Adipose tissue (tissue), 3 donors: ENCODE measurements at regions not wholly inside any gene's neighbourhood (a gene's known extent, or its start where the extent isn't known, plus 50 kb on each side); places are given as distances from the start of the nearest gene placed in this dataset.

Experiments
- H3K27ac ChIP-seq: one replicate; pipeline ENCODE4 v1.5.1; 2013; ENCODE audit warnings: low read depth, low read length
- WGBS, 3 donors: extraction: QIAGEN DNeasy Blood & Tissue Kit; methylation state at CpG; one replicate each; pipeline ENCODE4 v1.1.7; 2013; 5-methylcytosine and 5-hydroxymethylcytosine counted together
- donor health status: healthy with polysubstance abuse.
- donor health status: Bipolar disorder and iron deficiency.
- donor health status: healthy.

DNA sequence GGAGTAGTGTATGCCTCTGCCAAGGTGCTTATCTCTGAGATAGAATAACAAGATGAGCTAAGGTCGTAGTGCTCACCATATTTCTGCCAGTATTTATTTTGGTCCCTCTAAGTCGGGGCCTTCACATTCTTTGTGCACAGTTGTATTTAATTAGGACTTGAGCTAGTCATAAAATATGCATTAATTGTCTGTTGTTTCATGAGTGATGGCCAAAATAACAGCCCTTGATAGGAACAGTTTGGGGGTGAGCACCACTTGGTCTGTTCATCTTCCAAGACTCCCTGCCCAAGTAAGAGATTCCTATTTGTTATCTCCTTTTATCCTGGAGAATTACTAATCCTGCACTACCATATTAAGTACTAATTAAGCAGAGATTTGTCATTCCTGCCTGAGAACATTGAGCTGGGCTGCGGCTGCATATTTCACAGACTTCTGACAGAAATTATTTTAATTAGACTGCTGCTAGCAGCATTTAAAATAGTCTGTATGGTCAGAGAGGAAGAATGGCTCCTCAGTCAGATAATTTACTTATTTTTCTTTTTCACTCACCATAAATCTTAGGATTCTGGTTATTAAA, 435.1 kb downstream of the MTX2 start:
- WGBS, 3 donors, result 34 to 56% (median 42%) methylated on average over 3 of the region's 3 CpGs
- H3K27ac ChIP-seq, result no peak overlapping the region

DNA sequence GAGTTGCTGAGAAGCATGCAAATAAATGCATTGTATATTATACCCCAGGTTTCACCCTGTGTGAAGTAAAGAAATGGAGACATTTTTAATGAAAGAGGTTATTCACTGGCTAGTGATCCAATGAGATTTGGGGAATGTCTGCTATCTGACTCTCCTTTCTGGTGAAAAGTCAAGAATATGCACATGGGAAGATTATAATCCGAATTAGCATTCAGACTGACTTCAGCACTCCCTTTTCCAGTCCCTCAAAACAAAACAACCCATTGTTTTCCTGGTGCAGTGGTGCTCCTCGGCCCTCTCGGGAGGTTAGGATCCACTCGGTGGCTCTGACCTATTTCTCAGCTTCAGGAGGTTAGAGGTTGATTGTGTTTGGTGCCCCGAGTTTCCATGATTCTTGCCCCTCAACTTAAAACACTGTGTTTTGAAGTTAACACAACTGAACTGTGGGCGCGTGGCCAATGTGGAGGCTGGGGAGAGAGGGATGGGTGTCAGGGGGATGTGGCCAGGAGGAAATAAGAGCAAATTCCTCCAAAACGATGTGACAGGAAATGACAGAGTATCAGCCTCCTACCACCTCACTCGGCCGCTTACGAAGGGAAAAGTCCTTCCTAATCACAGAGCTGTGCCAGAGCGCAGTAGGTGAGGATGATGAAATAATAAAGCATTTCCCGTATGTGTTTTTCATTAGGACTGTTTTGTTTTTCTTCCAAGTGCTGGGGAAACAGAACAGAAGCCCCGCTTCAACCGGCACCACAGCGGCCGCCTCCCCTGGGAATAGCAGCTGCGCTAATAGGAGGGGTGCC, 440.1 kb downstream of the MTX2 start:
- 54 to 72% (median 59%) methylated on average over 18 of the region's 18 CpGs for WGBS, 3 donors
- H3K27ac ChIP-seq, result no peak overlapping the region

DNA sequence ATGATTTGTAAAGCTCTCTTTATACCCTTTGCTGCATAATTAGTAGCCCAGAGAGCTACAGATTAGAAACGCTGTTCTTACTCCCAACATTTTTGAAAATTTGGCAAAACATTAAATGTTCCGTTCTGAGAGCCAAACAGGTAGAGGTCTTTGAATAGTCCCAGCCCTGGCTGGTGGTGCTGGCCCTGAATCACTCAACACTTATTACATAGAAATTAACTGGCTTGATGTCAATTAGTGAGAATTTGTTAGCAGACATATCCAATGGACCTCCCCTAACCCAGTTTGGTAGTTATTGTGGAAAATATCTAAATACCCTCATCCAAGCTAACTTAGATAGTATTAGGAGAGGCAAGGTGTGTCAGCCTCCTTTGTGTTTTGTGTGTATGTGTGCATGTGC, 440.7 kb downstream of the MTX2 start:
- H3K27ac ChIP-seq, result no peak overlapping the region
- WGBS, 3 donors, result 68 to 80% (median 72%) methylated on average over 2 of the region's 2 CpGs

DNA sequence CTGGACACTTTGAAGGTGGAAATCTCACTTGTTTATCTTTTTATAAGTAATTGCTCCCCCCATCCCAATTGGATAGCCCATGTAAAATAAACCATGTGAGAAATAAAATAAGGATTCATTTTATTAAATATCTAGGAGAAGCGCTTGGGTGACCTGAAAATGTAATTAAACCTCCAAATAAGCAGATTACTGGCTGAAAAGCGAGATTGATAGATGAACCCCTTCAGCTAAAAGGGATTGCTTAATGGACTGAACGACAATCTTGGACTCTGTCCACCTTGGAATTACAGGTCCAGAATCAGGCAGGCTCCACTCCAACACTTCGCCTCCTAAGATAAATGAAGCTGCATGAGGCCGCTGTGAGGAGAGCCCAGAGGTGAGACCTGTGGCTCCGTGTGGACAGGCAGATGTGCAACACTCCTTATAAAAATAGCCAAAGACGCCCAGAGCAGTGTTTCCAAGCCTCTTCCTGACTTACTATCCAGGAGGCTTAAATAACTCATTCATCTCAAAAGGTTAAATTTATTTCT, 441.5 kb downstream of the MTX2 start:
- no peak overlapping the region for H3K27ac ChIP-seq
- WGBS, 3 donors, result 56 to 73% (median 65%) methylated on average over 7 of the region's 7 CpGs

DNA sequence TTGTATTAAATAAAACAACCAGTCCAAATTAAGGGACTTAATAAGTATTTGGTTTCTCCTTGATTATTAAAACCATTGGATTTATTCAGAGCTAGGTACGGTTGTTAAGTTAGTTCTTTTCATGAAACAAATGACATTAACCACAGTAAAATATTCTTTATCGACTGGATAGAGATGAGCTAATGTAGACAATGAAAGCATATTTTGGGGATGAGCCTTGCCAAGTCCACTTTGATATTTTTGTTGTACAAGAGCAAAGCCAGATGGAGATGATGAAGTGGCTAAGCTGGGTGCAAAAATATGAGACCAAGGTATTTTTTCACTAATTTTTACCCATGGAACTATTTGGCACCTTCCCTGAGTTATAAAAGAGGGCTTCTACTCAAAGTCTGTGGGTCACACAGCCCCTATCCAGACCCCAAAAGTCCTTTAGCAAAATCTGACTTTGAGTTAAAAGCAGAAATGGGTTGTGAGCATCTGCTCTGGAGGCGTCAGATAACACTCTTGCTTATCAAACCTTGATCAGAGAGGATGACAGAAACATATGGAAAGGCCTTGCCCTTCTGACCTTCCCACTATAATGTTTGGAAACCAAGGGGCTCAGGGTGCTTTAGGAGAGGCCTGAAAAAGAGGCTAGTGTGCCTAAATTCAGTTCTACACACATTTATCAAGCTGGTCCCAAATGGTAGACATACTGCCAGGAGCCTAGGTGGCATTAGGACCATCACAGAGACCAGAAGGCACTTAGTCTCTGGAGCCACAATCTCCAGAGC, 456.8 kb downstream of the MTX2 start:
- WGBS, 3 donors, result 82 to 86% (median 86%) methylated on average over 3 of the region's 3 CpGs

DNA sequence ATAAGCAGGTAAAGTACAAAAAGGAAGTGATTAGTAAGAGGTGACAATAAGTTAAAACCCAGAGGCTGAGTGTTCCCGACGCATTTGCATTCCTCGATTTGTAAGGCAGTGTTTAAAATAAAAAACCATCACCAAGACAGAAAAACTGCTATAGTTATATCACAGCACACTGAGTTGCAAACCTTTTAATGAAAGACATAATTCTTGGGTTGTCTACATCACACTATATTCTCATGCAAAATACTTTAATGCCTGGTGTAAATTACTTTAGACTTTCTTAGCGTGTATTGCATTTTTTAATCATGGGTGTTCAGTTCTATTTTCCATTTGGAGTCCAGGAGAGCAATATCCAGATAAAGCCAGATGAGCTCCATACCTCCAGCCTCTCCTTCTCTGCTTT, 458.5 kb downstream of the MTX2 start:
- no peak overlapping the region for H3K27ac ChIP-seq
- 89 to 97% (median 93%) methylated on average over 4 of the region's 4 CpGs for WGBS, 3 donors

More for the DNA sequence above, 456.8 kb downstream of the MTX2 start:
- no peak overlapping the region for H3K27ac ChIP-seq

DNA sequence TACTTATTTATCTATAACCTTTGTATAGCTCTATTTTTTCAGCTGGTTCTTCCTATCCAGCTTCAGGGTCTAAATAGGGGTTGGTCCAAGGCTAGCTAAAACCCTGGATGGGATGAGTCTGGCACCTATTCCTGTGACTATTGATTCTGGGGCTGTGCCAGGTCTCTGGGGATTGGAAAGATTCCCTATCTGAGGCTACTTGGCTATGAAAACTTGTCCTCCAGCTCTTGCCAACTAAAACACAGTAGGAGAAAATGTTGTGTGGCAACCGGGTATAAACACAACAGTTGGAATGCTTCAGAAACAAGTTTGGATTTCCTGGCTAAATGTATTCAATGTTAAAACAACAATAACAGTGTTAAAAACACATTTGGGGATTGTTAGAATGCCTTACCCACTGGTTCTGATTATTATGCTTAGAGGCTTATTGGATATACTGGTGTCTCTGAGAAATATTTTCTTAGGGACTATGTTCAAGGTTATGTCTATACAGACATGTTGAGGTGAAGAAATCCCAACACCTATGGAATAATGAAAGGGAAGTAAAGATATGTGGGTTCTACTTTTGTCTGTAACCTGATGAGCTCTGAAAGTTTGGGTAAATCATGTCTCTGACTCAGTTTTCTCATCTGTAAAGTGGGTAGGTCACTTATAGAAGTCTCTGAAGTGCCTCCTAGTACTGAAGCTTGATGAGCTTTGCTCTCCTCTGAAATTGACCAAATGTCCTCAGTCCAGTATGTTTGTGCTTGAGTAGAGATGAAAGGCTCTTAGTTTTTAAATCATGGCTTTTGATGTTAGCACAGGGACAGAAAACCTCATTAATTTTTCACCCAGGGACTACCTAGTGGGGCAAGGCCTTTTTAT, 460.7 kb downstream of the MTX2 start:
- H3K27ac ChIP-seq, result no peak overlapping the region
- WGBS, 3 donors, result 9 to 39% (median 26%) methylated on average over 1 of the region's 1 CpG

DNA sequence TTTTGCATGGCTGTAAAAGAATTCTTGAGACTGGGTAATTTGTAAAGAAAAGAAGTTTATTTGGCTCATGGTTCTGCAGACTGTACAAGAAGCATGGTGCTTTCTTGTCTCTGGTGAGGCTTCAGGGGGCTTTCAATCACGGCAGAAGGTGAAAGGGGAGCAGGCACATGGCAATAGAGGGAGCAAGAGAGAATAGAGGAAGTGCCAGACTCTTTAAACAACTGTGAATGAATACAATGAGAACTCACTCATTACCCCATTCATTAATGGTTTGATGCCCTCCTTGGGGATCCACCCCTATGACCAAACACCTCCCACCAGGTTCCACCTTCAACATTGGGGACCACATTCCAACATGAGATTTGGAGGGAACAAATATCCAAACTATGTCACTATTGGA, 463.5 kb downstream of the MTX2 start:
- 73 to 92% (median 77%) methylated on average over 1 of the region's 1 CpG for WGBS, 3 donors
- no peak overlapping the region for H3K27ac ChIP-seq

DNA sequence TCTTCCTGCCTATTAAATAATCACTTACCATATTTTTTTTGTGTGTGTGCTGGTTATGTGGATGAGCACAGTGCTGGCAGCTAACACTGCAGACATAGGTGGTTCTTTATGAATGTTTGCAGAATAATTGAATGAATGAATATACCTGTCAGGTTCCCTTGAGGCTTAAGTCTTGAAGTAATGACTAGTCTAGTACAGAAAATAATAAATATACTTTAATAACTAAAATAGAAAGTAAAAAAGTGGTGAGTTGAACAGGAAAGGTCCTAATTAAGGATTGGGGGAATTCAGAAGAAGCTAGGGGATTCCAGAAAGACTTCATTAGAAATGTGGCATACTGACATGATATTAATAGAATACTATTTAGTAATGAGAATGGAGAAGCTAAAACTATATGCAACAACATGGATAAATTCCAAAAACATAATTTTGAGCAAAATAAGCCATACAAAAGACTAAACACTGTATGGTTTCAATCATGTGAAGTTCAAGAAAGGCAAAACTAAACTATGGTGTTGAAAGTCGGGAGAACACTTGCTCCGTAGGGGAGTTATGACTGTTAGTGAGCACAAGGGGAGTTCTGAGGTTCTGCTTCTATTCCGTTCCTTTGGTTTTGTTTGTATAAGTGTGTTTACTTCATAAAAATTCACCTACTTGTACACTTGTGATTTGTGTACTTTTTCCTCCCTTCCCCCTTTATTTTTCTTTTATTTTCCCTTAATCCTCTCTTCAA, 464.6 kb downstream of the MTX2 start:
- whole genome bisulfite sequencing, 3 donors, result 86 to 96% (median 89%) methylated on average over 3 of the region's 3 CpGs
- no peak overlapping the region for H3K27ac ChIP-seq

DNA sequence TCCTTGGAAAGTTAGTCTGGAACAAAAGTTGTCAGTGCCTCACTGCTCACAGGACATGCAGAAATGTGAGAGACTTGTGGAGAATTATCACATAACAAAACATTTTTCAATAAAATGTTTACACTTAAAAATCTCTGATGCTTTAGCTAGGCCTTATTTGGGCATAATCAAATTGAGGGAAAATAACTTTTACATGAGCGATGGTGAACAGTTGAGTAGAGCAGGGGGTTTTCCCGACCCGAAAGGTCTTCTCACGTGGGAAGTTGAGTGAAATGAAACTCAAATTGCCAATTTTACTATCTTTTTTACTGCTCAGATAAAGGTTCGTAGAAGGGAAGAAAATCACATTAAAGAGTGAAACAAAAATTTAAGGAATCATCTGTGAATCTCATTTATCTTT, 465.6 kb downstream of the MTX2 start:
- H3K27ac ChIP-seq, result no peak overlapping the region
- 79 to 90% (median 80%) methylated on average over 5 of the region's 5 CpGs for WGBS, 3 donors

DNA sequence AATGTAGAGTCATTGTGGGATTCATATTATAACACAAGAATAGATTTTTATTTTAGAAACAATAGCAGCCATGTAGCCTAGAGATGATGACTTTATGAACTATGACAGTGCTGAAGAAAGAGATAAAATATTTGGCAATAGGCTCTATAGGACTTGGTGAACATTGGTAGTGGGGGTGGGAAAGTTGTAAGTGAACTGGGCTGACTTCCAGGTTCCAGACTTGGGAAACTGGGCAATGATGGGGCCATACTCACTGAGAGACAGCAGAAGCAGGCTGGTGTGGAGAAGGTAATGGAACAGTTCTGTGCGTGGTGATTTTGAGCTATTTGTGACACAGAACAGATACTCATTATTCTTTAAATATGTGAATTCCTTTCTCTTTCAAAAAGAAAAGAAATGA, 470.3 kb upstream of the HNRNPA3 start:
- WGBS, 3 donors, result 68 to 86% (median 85%) methylated on average over 1 of the region's 1 CpG
- no peak overlapping the region for H3K27ac ChIP-seq

DNA sequence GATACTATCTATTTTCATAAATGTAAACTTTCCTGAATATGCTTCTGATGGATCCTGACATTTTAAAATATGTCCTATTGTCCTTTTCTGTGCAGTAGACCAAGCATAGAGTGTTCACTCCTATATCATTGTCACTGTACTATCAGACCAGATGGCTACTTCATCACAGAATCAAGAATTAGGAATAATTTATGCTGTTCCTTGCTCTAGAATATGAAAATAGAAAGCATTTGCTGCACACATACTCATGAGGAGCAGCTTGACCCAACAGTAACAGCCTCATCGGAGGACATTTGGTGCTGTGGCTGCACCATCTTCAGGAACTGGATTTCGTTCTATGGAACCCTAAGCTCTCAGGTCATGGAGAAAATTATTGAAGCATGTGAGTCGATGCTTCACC, 468.9 kb upstream of the HNRNPA3 start:
- WGBS, 3 donors, result 56 to 80% (median 69%) methylated on average over 3 of the region's 3 CpGs
- no peak overlapping the region for H3K27ac ChIP-seq

DNA sequence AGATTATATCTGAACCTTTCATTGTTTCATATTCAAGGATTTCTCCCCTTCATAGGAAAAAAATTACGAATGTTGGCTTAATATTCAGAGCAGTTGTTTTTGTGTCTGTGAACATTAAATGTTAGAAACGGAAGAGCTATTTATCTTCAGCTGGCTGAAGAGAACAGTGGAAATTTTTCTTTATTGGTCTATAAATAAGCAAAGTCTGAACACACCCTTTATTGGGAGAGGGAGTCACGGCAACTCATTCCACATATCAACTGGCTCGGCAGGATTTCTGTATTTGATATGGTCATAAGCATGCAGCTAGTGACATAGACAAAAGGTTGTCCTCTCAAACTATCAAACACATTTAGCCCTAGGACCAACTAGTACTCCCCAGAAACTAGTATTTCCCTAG, 468.4 kb upstream of the HNRNPA3 start:
- no peak overlapping the region for H3K27ac ChIP-seq
- 30 to 49% (median 37%) methylated on average over 4 of the region's 4 CpGs for WGBS, 3 donors

DNA sequence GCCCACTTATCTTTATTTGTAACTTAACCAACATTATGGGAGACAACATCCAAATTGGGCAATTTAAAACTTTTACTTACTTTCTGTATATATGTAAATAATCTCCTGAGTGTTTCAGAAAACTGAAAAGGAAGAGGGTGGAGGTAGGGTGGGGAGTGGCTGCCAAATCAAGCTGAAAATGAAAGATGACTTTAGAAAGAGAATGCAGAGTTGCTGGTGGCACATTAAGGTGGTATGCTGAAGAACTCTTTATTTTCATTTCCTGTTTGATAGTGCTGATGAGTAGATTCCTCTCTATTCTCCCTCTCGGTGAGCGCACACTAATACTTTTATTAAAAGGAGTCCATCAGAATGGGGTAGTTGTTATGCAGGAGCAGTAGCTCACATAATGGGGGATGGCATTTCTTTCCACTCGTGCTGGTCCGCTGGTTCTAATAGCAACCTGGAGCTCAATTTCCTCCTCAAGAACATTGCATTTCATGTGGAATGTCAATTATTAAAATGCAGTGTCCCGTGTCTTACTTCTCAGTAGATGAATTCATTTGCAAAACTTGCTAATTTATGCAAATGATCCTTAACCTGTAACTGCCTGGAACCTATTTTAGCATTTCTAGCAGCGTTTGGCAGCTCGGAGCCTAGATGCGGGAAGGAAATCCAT, 466.9 kb upstream of the HNRNPA3 start:
- H3K27ac ChIP-seq, result no peak overlapping the region
- 72 to 92% (median 87%) methylated on average over 8 of the region's 8 CpGs for WGBS, 3 donors

DNA sequence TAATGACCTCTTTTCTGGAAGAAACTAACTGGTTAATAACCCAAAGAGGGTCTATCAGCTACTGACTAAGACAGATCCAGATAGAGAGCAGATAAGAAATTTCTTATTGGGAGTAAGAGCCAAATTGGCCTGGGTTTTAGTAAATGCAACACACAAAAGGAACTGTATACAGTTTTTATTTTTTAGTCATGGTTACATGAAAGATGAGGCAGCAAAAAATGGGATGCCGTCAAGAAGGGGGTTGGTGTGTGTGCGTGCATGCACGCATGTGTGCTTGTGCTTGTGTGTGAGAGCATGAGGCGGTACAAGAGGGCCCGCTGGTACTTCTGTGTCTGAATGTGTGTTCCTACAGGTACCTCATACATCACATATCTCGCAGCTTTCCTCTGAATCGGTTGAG, 466.2 kb upstream of the HNRNPA3 start:
- no peak overlapping the region for H3K27ac ChIP-seq
- WGBS, 3 donors, result 70 to 92% (median 82%) methylated on average over 7 of the region's 7 CpGs

DNA sequence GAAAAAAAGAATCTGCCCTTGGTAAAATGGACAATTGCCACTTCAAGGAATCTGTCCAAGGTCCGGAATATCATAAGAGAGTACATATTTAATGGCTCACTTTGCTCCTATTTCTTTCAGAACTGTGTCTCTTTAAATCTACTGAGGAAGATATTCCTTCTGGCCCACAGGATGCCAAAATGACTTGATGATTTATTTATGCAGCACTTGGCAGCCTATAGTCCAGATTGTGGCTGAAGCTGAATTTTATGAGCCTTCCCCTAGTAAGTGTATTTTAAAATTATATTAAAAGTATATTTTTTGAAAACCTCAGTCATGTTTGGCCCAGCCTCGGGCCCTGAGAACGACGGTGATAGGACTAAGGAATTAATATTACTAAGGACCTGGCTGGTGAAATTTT, 465.1 kb upstream of the HNRNPA3 start:
- 48 to 76% (median 50%) methylated on average over 4 of the region's 4 CpGs for WGBS, 3 donors

DNA sequence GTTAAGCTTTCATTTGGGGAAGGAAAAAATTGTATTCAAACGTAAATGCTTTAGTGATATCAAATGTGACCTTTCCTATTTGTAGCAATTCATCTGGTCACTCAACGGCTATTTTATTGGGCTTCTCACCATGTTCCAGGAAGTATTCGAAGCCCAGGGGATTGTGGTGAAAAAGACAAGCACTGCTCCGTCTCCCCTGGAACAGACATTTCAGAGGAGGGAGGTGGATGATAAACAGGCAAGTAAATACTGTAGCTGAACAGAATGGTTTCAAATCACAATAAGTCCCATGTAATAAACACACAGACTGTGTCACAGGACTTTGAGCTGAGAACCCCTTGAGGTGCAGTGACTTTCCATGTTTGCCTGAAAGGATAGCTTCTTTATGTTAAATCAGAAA, 464.7 kb upstream of the HNRNPA3 start:
- WGBS, 3 donors, result 44 to 76% (median 47%) methylated on average over 4 of the region's 4 CpGs
- H3K27ac ChIP-seq, result no peak overlapping the region

More for the DNA sequence above, 465.1 kb upstream of the HNRNPA3 start:
- no peak overlapping the region for H3K27ac ChIP-seq
